Activated CD8-positive, alpha-beta T cell treated with anti-CD3 and anti-CD28 coated beads for 36 hours (primary cell): ENCODE measurements at regions not wholly inside any gene's neighbourhood (a gene's known extent, or its start where the extent isn't known, plus 50 kb on each side); places are given as distances from the start of the nearest gene placed in this dataset.

Experiments
- ATAC-seq: fragments of 200-7000 bp; cut with Tn5 transposase; one replicate; pipeline ENCODE4 v1.10.0; 2021; ENCODE audit warnings: mild to moderate bottlenecking, moderate library complexity
- CTCF ChIA-PET: fragments of 350-600 bp; sonication (Branson Sonifier 250); formaldehyde crosslinking; loops from one replicate; lab custom pipeline; 2021; ENCODE audit warnings: antibody characterized with exemption; lab: Charles Lee
- POLR2A ChIA-PET: fragments of 350-600 bp; sonication (Branson Sonifier 250); formaldehyde crosslinking; loops from one replicate; lab custom pipeline; 2021; ENCODE audit warnings: antibody characterized with exemption; lab: Charles Lee
- DNase-seq: peaks from one replicate; pipeline ENCODE4 v3.0.0-alpha.2; 2020
- H3K27ac Mint-ChIP-seq: one replicate; pipeline ENCODE4 v1.8.0; 2021; ENCODE audit warnings: mild to moderate bottlenecking, mixed read lengths
- H3K27me3 Mint-ChIP-seq: one replicate; pipeline ENCODE4 v1.8.0; 2021; ENCODE audit warnings: mixed read lengths
- H3K36me3 Mint-ChIP-seq: one replicate; pipeline ENCODE4 v1.8.0; 2021; ENCODE audit warnings: low read depth, mixed read lengths
- H3K4me1 Mint-ChIP-seq: one replicate; pipeline ENCODE4 v1.8.0; 2021; ENCODE audit warnings: low read depth, mixed read lengths
- H3K4me3 Mint-ChIP-seq: one replicate; pipeline ENCODE4 v1.8.0; 2021; ENCODE audit warnings: mild to moderate bottlenecking, moderate library complexity, mixed read lengths
- H3K9me3 Mint-ChIP-seq: one replicate; pipeline ENCODE4 v1.8.0; 2021; ENCODE audit warnings: mixed read lengths
- CTCF ChIP-seq: fragments of 200-600 bp; IDR thresholded peaks from one replicate; pipeline ENCODE4 v1.8.0; 2022; ENCODE audit warnings: antibody characterized with exemption, mild to moderate bottlenecking
- intact Hi-C: fragments of 100-400 bp; cut with micrococcal nuclease; formaldehyde crosslinking; loops from one replicate; pipeline ENCODE4 v1.10.0; 2022

- ChIA-PET CTCF (no interaction called here), POLR2A (no interaction called here)
- ATAC-seq (no peak), DNase-seq (no peak)
- Mint-ChIP-seq H3K9me3 (no peaks in the 10 kb centered on the region), H3K27ac (no peak overlapping the region), H3K4me1 (no peaks in the 10 kb centered on the region), H3K27me3 (peaks cover 3% of the 10 kb centered on the region), H3K36me3 (no peaks in the 10 kb centered on the region), H3K4me3 (no peak overlapping the region)
- TF ChIP-seq CTCF = no peak
- intact Hi-C loops = no loop called here
Measured at GRCh38 chr21:27024971-27025370, 58.1 kb upstream of the ADAMTS5 start.

DNA sequence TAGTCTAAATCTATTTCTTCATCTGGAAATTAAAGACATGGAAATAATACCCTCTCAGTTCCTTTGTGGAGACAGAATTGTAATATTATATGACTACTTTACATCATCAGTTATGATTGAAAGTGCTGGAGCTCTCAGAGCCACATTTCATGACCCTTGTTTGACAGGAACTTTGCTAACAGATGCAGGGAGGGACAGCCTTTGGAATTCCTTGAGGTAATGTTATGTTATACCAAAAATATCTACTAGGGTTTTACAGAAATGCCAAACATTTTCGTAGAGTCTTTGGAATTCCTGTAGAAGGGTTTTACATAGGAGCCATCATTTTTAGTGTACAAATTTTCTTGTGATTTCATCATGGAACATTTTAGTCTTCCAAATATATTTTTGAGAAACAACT is 57.4 kb upstream of the ADAMTS5 start:
- Mint-ChIP-seq H3K27me3 (peaks cover 3% of the 10 kb centered on the region), H3K36me3 (no peaks in the 10 kb centered on the region), H3K9me3 (no peaks in the 10 kb centered on the region), H3K4me3 (no peak overlapping the region), H3K4me1 (no peaks in the 10 kb centered on the region), H3K27ac (no peak overlapping the region)
- ChIA-PET POLR2A (no interaction called here), CTCF (no interaction called here)
- no peak for DNase-seq
- intact Hi-C loops = no loop called here
- TF ChIP-seq CTCF = no peak
- ATAC-seq = no peak

- intact Hi-C loops = no loop called here
Measured at GRCh38 chr21:27023186-27023585, 56.3 kb upstream of the ADAMTS5 start.

GRCh38 chr21:27021801-27022200 is 54.9 kb upstream of the ADAMTS5 start:
- Mint-ChIP-seq H3K4me1 (no peaks in the 10 kb centered on the region), H3K27me3 (peaks cover 3% of the 10 kb centered on the region), H3K27ac (no peak overlapping the region), H3K9me3 (no peaks in the 10 kb centered on the region), H3K4me3 (no peak overlapping the region), H3K36me3 (no peaks in the 10 kb centered on the region)
- no peak for TF ChIP-seq CTCF
- ATAC-seq = no peak
- intact Hi-C loops = no loop called here
- DNase-seq = no peak
- CTCF ChIA-PET = no interaction called here
- POLR2A ChIA-PET = no interaction called here

More at GRCh38 chr21:27023186-27023585, 56.3 kb upstream of the ADAMTS5 start:
- H3K4me3 Mint-ChIP-seq = no peak overlapping the region
- no peaks in the 10 kb centered on the region for H3K36me3 Mint-ChIP-seq
- POLR2A ChIA-PET = no interaction called here
- H3K9me3 Mint-ChIP-seq = no peaks in the 10 kb centered on the region
- H3K4me1 Mint-ChIP-seq = no peaks in the 10 kb centered on the region
- TF ChIP-seq CTCF = no peak
- peaks cover 3% of the 10 kb centered on the region for H3K27me3 Mint-ChIP-seq
- no peak for ATAC-seq
- CTCF ChIA-PET = no interaction called here
- DNase-seq = no peak
- H3K27ac Mint-ChIP-seq = no peak overlapping the region

DNA sequence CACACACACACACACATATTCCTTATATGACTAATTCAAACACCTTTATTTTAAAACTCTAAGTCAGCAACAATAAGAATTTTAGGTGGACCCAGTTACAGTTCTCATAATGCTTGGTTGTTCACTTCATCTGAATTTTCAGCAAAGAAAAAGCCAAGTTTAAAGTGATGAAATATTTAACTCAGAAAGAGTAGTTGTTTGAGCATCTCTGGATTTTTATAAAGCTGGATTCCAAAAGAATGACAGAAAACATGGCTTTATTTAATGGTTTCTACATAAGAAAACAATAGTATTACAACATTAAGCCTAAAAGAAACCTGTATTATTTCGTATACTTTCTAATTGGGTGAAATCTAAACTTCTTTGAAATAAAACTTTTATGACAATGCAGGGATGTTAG is 54.2 kb upstream of the ADAMTS5 start:
- POLR2A ChIA-PET = no interaction called here
- H3K9me3 Mint-ChIP-seq = no peaks in the 10 kb centered on the region
- ATAC-seq (no peak), DNase-seq (no peak)
- H3K4me1 Mint-ChIP-seq = no peaks in the 10 kb centered on the region
- no peak overlapping the region for H3K4me3 Mint-ChIP-seq
- TF ChIP-seq CTCF = no peak
- H3K36me3 Mint-ChIP-seq = no peaks in the 10 kb centered on the region
- peaks cover 3% of the 10 kb centered on the region for H3K27me3 Mint-ChIP-seq
- CTCF ChIA-PET = no interaction called here
- no peak overlapping the region for H3K27ac Mint-ChIP-seq
- intact Hi-C loops = no loop called here
